Upper lobe of left lung (tissue), 6 donors: ENCODE measurements at regions not wholly inside any gene's neighbourhood (a gene's known extent, or its start where the extent isn't known, plus 50 kb on each side); places are given as distances from the start of the nearest gene placed in this dataset.
A peak's percentile ranks its signal among the peaks of the same experiment; 100 is the strongest.

Experiments used
- ATAC-seq, 2 donors: fragments of 200-7000 bp; cut with Tn5 transposase; one replicate each; pipeline ENCODE4 v1.9.1; 2022; ENCODE audit warnings: mild to moderate bottlenecking in 2 of 2, moderate library complexity in 2 of 2; ENCODE audit not compliant: low FRiP score in 2 of 2
- DNase-seq, 2 donors: peaks; one replicate each; pipeline ENCODE4 v3.0.0-alpha.2; 2019 to 2020
- H3K27ac ChIP-seq, 4 donors: fragments of 200-600 bp; sonication (generic); one replicate each; pipeline ENCODE4 v1.5.1; 2016 to 2019
- H3K27me3 ChIP-seq, 4 donors: fragments of 200-600 bp; sonication (generic); one replicate each; pipeline ENCODE4 v1.5.1; 2017 to 2019
- H3K36me3 ChIP-seq, 4 donors: fragments of 200-600 bp; sonication (generic); one replicate each; pipeline ENCODE4 v1.5.1; 2016 to 2019
- H3K4me1 ChIP-seq, 4 donors: fragments of 200-600 bp; sonication (generic); one replicate each; pipeline ENCODE4 v1.5.1; 2018 to 2019
- H3K4me3 ChIP-seq, 4 donors: fragments of 200-600 bp; sonication (generic); one replicate each; pipeline ENCODE4 v1.5.1; 2017 to 2019; ENCODE audit warnings: mild to moderate bottlenecking in 2 of 4, moderate library complexity in 1 of 4
- H3K9me3 ChIP-seq, 4 donors: fragments of 200-600 bp; sonication (generic); one replicate each; pipeline ENCODE4 v1.5.1; 2018 to 2019
- CTCF ChIP-seq, 6 experiments: fragments of 450-650 bp in 4 of 6; fragments of 200-600 bp in 2 of 6; sonication (generic) in 2 of 6; IDR thresholded peaks; one replicate each; pipeline ENCODE4 v1.5.1; 2016 to 2019; ENCODE audit warnings: antibody characterized with exemption in 6 of 6
- EP300 ChIP-seq, 4 donors: sonication (generic); formaldehyde crosslinking; IDR thresholded peaks; one replicate each; pipeline ENCODE4 v1.5.1; 2017; ENCODE audit warnings: antibody characterized with exemption in 4 of 4, control low read depth in 2 of 4
- POLR2A ChIP-seq, 4 donors: fragments of 450-650 bp; IDR thresholded peaks; one replicate each; pipeline ENCODE4 v1.5.1; 2016 to 2017; ENCODE audit warnings: antibody characterized with exemption in 4 of 4, mild to moderate bottlenecking in 2 of 4
- POLR2AphosphoS5 ChIP-seq, 2 donors: sonication (generic); formaldehyde crosslinking; IDR thresholded peaks; one replicate each; pipeline ENCODE4 v1.5.1; 2017; ENCODE audit warnings: antibody characterized with exemption in 2 of 2
- WGBS, 2 donors: methylation state at CpG; one replicate each; pipeline ENCODE4 v1.1.5; 2017 to 2018; 5-methylcytosine and 5-hydroxymethylcytosine counted together
- donor health status: DM: no; HTN: no; CAD: no; lungs with moderate emphysema.
- donor health status: DM: no; HTN: yes; CAD: no; lungs with severe emphysema.

DNA sequence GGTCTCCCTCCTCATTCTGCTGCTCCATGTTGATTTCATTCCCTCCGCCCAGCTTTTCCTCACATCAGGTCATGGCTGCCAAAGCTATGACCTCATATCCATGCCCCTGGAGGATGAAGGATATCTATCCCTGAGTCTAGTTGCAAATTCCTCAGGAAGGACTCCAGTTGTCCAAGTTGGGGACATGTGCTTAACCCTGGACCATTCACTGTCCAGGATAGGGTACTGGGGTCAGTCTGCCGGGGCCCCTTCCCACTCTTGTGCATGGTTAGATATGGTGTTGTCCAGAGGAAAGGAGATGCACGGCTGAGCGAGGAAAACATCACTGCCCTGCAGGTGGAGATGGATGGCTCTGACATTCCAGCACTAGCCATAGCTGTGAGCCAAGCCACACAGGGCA, 51.9 kb upstream of the COMTD1 start:
- H3K9me3 ChIP-seq: peaks cover 0 to 10% (median 0%) of the 10 kb centered on the region in 4 donors
- 87 to 91% methylated on average over 4 of the region's 4 CpGs for WGBS, 2 donors
- no peak for TF ChIP-seq CTCF (IDR thresholded peaks at IDR 0.05)
- no peak for TF ChIP-seq EP300 (IDR thresholded peaks at IDR 0.05)
- no peak for TF ChIP-seq POLR2AphosphoS5 (IDR thresholded peaks at IDR 0.05)
- TF ChIP-seq POLR2A (IDR thresholded peaks at IDR 0.05): no peak
- no peaks in the 10 kb centered on the region for H3K36me3 ChIP-seq
- ATAC-seq (peak in 1 of 2 donors; percentile 59), DNase-seq (no peak)
- peaks cover 5 to 23% (median 16%) of the 10 kb centered on the region in 4 donors for H3K4me1 ChIP-seq
- H3K27me3 ChIP-seq: no peaks in the 10 kb centered on the region
- no peak overlapping the region for H3K4me3 ChIP-seq
- H3K27ac ChIP-seq: no peak overlapping the region

DNA sequence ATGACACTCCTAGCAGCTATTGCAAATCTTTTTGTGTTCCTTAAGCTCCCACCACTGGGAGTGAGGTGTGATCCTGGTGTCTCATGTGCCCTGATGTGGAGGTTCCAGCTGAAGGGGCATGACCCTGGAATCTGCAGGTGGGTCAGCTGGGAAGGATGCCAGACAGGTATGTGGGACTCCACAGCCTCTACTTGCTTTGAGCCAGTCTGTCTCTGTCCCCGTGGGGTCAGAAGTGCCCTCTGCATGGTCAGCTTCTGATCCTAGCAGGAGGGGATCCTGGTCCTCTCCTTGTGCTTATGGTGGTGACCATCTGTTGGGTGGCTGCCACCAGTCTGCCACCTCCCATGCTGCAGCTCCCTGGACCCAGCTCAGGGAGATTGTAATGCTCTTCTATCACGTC, 51.1 kb upstream of the COMTD1 start:
- H3K36me3 ChIP-seq: no peaks in the 10 kb centered on the region
- ATAC-seq (peak in 1 of 2 donors; percentile 10), DNase-seq (no peak)
- H3K9me3 ChIP-seq: peaks cover 0 to 10% (median 0%) of the 10 kb centered on the region in 4 donors
- TF ChIP-seq POLR2A (IDR thresholded peaks at IDR 0.05): no peak
- TF ChIP-seq EP300 (IDR thresholded peaks at IDR 0.05): no peak
- no peak for TF ChIP-seq CTCF (IDR thresholded peaks at IDR 0.05)
- H3K4me3 ChIP-seq: no peak overlapping the region
- H3K27ac ChIP-seq: no peak overlapping the region
- no peaks in the 10 kb centered on the region for H3K27me3 ChIP-seq
- WGBS, 2 donors: 81 to 86% methylated on average over 1 to 2 of the region's 2 CpGs
- H3K4me1 ChIP-seq: peaks cover 5 to 25% (median 18%) of the 10 kb centered on the region in 4 donors
